Dedifferentiated amniotic fluid mesenchymal stem cell (primary cell): ENCODE measurements at regions not wholly inside any gene's neighbourhood (a gene's known extent, or its start where the extent isn't known, plus 50 kb on each side); places are given as distances from the start of the nearest gene placed in this dataset.
"Not testable (repeated sequence)": the region's sequence is repeated elsewhere in the genome, so short reads cannot be mapped to it uniquely, and the experiment has no call there.

Experiments used
- DNase-seq: peaks from one replicate; pipeline ENCODE4 v3.0.0-alpha.2; 2016; ENCODE audit errors: extremely low spot score

GRCh38 chr7:79953130-79953529, 181.5 kb upstream of the GNAI1 start:
- no peak for DNase-seq

- no peak for DNase-seq
These were observed 182.2 kb upstream of the GNAI1 start for GRCh38 chr7:79952399-79952798.

GRCh38 chr7:79951415-79951814, 183.2 kb upstream of the GNAI1 start:
- no peak for DNase-seq

GRCh38 chr7:79949778-79950177, 184.9 kb upstream of the GNAI1 start:
- no peak for DNase-seq

- DNase-seq, result no peak
These were observed 198.2 kb upstream of the GNAI1 start for GRCh38 chr7:79936281-79936983.

GRCh38 chr7:79934727-79935126, 199.9 kb upstream of the GNAI1 start:
- DNase-seq, result no peak

- peak; percentile 94 for DNase-seq
These were observed 201.5 kb upstream of the GNAI1 start for GRCh38 chr7:79933144-79933543.

- no peak for DNase-seq
These were observed 204.0 kb upstream of the GNAI1 start for GRCh38 chr7:79930604-79931003.

GRCh38 chr7:79927116-79927515, 207.5 kb upstream of the GNAI1 start:
- DNase-seq, result no peak

- no peak for DNase-seq
These were observed 210.7 kb upstream of the GNAI1 start for GRCh38 chr7:79923953-79924352.

GRCh38 chr7:79922894-79923293, 211.7 kb upstream of the GNAI1 start:
- DNase-seq, result no peak

- no peak for DNase-seq
These were observed 212.7 kb upstream of the GNAI1 start for GRCh38 chr7:79921976-79922375.

GRCh38 chr7:79918632-79919031, 216.0 kb upstream of the GNAI1 start:
- not testable (repeated sequence) for DNase-seq

- DNase-seq, result not testable (repeated sequence)
These were observed 219.3 kb upstream of the GNAI1 start for GRCh38 chr7:79915346-79915745.

GRCh38 chr7:79912213-79912633, 222.4 kb upstream of the GNAI1 start:
- DNase-seq, result no peak

- DNase-seq, result no peak
These were observed 223.2 kb upstream of the GNAI1 start for GRCh38 chr7:79911420-79911819.

GRCh38 chr7:79909176-79909575, 225.5 kb upstream of the GNAI1 start:
- DNase-seq, result no peak

GRCh38 chr7:79897166-79897565, 237.5 kb upstream of the GNAI1 start:
- DNase-seq, result no peak

GRCh38 chr7:79893991-79894390, 240.6 kb upstream of the GNAI1 start:
- no peak for DNase-seq

- DNase-seq, result no peak
These were observed 251.7 kb upstream of the GNAI1 start for GRCh38 chr7:79882922-79883321.

GRCh38 chr7:79880312-79880711, 254.3 kb upstream of the GNAI1 start:
- DNase-seq, result no peak

- no peak for DNase-seq
These were observed 256.7 kb upstream of the GNAI1 start for GRCh38 chr7:79877874-79878465.

GRCh38 chr7:79876848-79877252, 257.8 kb upstream of the GNAI1 start:
- peak; percentile 77 for DNase-seq

- no peak for DNase-seq
These were observed 259.8 kb upstream of the GNAI1 start for GRCh38 chr7:79874797-79875196.
